ENCODE measurements at regions not wholly inside any gene's neighbourhood (a gene's known extent, or its start where the extent isn't known, plus 50 kb on each side); places are given as distances from the start of the nearest gene placed in this dataset.
A peak's percentile ranks its signal among the peaks of the same experiment; 100 is the strongest.
"Not testable (repeated sequence)": the region's sequence is repeated elsewhere in the genome, so short reads cannot be mapped to it uniquely, and the experiment has no call there.

- DNase-seq, result peak; percentile 5
Observed at GRCh38 chr5:4022056-4022670, 426.5 kb downstream of the IRX1 start.

- no peak for DNase-seq
Observed at GRCh38 chr5:4023091-4023752, 427.6 kb downstream of the IRX1 start.

GRCh38 chr5:4023753-4024335, 428.2 kb downstream of the IRX1 start:
- no peak for DNase-seq

- no peak for DNase-seq
Observed at GRCh38 chr5:4027088-4027734, 431.6 kb downstream of the IRX1 start.

DNA sequence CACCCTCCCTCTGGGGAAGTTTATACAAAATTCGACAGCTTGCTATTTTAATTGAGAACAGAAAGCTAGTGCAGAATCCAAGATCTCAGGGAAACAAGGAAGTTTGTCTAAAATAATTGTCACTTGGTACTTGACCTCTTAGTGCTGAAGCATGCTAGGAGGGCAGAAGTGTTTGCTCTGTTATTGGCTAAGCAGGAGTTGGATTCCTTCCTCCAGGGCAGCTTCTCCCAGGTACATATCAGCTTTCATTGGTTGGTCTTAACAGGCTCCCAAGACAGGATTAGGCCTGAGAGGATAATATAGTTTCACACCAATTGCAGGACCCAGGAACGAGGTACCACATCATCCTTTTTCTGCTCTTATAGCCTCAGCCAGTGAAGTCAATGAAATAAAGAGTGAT, 432.8 kb downstream of the IRX1 start:
- DNase-seq, result no peak

- not testable (repeated sequence) for DNase-seq
Observed at GRCh38 chr5:4033546-4033945, 437.9 kb downstream of the IRX1 start.

- no peak for DNase-seq
Observed at GRCh38 chr5:4036861-4037260, 441.2 kb downstream of the IRX1 start.

DNA sequence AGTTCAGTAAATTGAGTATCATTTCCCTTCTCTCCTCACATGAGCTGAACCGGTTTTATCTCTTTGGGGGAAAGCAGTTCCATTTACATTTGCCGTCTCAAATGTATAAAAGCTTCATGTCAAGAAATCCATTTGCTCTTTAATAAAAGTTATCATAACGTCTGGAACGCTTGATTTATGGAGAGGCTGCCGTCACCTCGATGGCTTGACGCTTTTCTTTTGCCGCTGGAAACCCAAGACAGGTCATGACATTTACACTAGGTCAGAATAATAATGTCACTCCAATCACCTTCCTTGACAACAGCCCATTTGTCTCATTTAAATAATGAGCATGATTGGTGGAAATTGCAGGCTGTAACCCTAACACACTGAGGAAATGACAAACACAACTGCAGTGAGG, 443.4 kb downstream of the IRX1 start:
- no peak for DNase-seq

- DNase-seq, result no peak
Observed at GRCh38 chr5:4042311-4042710, 446.7 kb downstream of the IRX1 start.

GRCh38 chr5:4043135-4043534, 447.5 kb downstream of the IRX1 start:
- no peak for DNase-seq

DNA sequence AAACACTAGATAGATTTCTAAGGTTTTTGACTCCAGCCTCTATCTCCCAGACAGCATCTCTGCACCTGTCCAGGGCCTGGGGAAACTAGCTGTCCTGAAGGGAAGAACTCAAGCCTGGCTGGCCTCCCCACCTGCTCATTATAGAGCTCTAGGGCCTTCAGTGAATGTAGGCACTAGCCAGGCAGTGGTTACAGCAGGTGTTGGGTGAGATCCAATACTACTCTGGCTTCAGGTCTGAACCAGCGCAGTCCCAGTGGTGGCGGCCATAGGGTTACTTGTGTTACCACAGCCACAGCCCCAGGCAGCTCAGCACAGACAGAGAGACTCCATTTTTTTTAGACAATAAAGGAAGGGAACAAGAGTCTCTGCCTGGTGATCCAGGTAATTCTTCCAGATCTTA, 449.2 kb downstream of the IRX1 start:
- no peak for DNase-seq

- DNase-seq, result no peak
Observed at GRCh38 chr5:4048398-4048797, 452.8 kb downstream of the IRX1 start.

- no peak for DNase-seq
Observed at GRCh38 chr5:4050203-4050602, 454.6 kb downstream of the IRX1 start.

DNA sequence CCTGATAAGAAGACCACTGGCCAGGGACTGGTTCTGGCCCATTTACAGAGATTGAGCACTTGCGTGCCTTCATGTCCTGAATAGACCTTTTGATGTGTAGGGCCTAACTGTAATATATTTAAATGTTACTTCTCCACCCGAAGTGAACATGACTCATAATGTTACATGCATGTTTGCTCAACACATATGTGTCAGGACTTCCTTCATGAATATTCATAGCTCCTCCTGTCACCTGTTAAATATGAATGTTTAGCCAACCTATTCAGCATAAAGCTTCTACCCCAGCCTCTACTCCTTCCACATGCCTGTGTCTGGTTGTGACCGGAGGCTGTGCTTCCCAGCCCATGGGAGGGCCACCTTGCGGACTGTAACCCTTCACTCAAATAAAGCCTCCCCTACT, 457.5 kb downstream of the IRX1 start:
- no peak for DNase-seq

- DNase-seq, result no peak
Observed at GRCh38 chr5:4054092-4054491, 458.5 kb downstream of the IRX1 start.

- no peak for DNase-seq
Observed at GRCh38 chr5:4058899-4059298, 463.3 kb downstream of the IRX1 start.

DNA sequence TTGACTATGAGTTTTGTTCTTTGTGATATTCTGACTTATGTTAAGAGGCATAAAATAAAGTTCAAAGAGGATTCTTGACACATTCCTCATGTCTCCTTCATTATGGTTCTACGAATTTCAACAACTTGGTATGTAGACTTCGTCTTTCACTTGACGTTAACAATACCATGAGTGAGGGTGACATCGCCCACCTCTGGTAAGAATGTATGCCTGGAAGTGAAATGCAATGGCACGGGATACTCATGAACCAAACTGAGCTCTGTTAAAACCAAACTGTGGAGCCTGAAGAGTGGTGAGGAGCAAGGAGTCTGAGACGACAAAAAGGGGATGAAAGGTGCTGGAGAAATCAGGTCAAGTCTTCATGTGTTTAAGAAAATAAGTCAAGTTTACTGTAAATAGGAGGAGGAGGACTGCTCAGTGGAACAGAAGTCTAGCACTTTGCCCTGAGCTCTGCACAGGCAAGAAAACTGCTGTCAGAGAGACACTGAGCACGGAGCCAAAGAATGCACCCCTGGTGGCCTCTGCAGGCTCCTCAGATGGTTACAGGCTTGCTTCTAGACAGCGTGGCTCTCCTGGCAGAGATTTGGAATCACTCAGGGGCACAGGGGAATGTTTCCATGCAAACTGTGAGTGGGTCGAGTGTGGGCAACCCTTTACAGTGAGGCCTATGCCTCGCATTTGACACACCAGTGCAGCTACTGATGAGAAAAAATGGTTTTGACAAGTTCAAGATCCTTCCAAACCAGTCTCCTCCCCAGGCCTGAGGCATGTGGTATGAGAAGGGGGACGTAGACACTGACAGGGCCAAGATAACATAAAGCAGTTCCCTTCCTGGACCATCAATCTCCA, 470.1 kb downstream of the IRX1 start:
- DNase-seq, result no peak

DNA sequence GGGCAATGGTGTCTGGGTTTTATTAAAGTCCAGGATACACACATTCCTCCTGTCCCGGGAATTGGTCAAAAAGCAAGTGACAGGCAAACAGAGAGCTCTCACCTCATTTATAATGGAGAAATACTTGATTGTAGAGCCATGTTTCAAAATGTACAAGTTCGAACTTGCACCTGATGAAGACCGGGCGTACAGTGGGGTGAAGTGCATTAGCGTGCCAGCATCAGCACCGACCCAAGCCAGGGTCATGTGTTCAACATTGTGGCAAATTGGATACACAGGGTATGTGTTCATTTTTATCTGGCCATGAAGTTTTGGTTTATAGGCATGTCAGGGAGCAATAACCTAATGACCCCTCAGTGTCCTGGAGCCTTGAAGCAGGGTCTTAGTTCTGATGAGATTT, 472.5 kb downstream of the IRX1 start:
- DNase-seq, result no peak

- no peak for DNase-seq
Observed at GRCh38 chr5:4078544-4078943, 482.9 kb downstream of the IRX1 start.

DNA sequence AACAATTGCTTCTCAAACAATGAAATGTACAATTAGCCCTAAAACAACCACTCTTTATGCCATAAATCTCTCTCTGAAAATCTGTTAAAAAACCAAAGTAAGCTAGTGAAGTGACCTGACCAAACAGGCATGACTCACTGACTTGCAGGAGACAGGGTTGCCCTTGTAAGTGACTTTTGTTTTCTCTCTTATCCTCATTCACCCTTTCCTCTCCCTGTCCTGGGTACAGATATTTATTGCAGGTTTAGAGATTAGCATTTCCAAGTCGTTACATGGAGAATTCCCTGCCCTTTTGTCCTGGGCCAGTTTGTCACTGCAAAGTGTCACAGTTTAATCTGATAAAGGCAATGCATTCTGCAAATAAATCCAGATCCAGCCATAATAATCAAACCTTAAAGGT, 484.2 kb downstream of the IRX1 start:
- DNase-seq, result no peak

DNA sequence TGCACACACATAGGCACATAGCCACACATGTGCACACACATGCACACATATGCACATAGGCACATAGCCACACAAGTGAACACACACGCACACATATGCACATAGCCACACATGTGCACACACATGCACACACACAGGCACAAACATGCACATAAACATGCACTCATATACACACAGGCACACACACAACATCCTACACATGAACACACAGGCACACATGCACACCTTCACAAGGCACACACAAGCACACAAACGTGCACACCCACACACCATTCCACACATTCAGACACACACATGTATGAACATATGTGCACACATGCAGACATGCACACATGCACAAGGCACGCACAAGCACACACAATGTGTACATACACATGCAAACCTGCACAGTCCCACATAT, 484.7 kb downstream of the IRX1 start:
- no peak for DNase-seq

DNA sequence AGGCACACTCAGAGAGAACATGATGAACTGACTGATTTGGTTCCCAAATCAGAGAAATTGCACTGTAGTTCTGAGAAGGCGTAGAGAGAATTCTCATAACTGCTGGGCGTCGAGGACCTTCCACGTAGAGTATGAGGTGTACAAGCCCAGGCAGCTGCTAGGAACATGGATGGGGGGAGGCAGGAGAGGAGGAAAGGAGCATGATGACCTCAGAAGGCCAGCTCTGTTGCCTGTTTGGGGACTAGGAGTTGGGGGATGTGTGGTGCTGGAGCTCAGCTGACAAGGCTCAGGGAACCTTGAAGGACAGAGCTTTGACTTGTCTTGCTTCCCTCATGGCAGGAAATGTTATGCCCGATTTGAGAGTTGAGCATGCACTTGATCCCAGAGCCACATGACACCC, 485.4 kb downstream of the IRX1 start:
- no peak for DNase-seq

DNA sequence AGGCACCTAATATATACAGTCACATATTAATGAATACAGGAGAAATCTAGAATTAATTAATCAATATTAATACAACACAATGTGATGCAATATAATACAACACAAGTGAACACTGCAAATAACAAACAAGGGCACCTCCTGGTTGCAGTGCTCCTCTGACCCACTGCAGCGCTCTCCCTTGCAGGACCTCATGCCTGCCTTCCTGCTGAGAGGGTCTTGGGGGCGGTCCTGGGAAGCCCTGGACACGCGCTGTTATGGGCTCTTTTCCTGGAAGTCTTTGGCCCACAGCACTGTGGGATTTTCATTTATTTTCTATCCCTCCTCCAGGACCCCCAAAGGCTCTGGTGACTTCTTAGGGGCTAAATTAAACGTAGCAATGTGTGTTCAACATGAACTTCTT, 485.8 kb downstream of the IRX1 start:
- no peak for DNase-seq
